GM18868 (cell line): ENCODE measurements at regions not wholly inside any gene's neighbourhood (a gene's known extent, or its start where the extent isn't known, plus 50 kb on each side); places are given as distances from the start of the nearest gene placed in this dataset.
"Not testable (repeated sequence)": the region's sequence is repeated elsewhere in the genome, so short reads cannot be mapped to it uniquely, and the experiment has no call there.

Experiments
- ATAC-seq: cut with Tn5 transposase; IDR thresholded peaks from one replicate; pipeline ENCODE4 v1.9.1; 2021; ENCODE audit warnings: mild to moderate bottlenecking, moderate library complexity; ENCODE audit not compliant: unreplicated experiment

DNA sequence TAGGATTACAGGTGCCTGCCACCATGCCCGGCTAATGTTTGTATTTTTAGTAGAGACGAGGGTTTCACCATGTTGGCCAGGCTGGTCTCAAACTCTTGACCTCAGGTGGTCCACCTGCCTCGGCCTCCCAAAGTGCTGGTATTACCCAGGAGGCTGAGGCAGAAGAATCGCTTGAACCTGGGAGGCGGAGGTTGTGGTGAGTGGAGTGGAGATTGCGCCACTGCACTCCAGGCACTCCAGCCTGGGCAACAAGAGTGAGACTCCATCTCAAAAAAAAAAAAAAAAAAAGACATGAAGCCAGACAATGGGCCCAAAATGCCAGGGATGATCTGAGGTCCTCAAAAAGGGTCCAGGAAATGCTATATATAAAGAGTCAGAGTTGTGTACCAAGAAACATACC, 392.9 kb downstream of the SEC14L1 start:
- ATAC-seq = not testable (repeated sequence)

- no peak for ATAC-seq
Observed at GRCh38 chr17:77534137-77534536, 393.4 kb downstream of the SEC14L1 start.

DNA sequence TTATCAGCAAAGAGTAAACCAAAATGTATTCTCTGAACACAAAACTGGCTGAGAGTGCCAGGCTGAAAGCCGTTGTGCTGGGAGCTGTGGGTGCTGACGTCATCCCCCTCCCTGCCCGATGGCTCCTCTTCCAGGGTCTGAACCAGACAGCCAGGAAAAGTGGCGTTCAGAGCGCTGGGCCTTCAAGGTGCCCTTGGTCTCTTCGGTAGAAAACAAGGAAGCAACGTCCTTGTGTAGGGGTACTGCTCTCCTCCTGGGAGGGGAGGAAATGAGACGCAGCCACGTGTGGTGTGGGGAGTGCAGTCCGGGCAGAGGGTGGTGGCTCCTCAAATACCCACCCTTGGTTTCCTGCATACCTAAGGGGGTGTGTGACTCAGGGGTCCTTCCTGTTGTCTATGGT, 394.7 kb downstream of the SEC14L1 start:
- no peak for ATAC-seq

- no peak for ATAC-seq
Observed at GRCh38 chr17:77535892-77536291, 395.1 kb downstream of the SEC14L1 start.

DNA sequence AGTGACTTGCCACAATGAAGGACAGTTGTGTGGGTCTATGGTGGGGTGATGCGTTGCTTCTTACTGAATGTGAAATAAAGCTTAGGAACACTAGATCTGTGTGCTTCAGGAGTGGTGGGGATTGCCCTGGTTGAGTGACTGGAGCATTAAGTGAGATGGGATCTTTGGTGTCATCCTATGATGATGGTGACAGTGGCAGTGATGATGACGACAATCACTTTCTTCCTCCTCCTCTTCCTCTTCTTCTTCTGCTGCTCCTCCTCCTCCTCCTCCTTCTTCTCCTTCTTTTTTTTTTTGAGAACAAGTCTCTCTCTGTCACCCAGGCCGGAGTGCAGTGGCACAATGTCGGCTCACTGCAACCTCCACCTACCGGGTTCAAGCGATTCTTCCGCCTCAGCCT, 396.8 kb downstream of the SEC14L1 start:
- no peak for ATAC-seq

DNA sequence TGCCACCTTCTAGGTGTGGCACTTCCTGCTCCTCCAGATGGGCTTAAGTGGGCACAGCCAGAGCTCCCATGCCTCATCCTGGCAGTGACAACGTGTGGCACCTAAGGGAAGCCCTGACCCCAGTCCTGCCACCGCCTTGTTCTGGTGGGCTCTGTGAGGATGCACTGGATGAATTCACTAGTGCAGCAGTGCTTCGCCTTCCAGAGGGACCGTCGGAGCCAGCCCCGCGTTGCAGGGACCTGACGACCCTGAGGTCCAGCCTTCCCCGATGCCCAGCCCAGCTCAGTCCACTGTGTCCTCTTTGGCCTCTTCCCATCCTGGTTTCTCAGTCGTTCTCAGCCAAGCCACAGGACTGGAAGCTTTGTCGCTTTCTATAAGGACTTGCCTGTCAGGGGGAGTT, 399.8 kb downstream of the SEC14L1 start:
- no peak for ATAC-seq

GRCh38 chr17:77540975-77541374, 400.2 kb downstream of the SEC14L1 start:
- ATAC-seq = no peak

DNA sequence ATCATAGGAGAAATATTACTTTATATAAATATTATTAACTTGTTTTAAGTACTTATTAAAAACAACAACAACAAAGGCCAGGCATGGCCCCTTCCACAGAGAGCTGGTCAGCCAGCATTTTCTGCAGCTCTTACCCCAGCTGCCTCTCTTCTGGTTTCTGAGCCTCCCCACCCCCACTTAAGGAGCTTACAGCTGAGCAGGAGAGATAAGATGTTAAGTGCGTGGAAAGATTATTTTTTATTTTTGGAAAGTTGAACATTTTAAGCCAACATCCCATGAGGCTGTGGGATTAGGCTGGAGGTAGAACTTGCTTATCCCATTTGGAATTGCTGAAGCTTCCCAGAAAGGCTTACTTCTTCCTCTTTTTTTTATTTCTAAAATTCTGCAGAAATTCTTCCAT, 401.2 kb downstream of the SEC14L1 start:
- no peak for ATAC-seq

DNA sequence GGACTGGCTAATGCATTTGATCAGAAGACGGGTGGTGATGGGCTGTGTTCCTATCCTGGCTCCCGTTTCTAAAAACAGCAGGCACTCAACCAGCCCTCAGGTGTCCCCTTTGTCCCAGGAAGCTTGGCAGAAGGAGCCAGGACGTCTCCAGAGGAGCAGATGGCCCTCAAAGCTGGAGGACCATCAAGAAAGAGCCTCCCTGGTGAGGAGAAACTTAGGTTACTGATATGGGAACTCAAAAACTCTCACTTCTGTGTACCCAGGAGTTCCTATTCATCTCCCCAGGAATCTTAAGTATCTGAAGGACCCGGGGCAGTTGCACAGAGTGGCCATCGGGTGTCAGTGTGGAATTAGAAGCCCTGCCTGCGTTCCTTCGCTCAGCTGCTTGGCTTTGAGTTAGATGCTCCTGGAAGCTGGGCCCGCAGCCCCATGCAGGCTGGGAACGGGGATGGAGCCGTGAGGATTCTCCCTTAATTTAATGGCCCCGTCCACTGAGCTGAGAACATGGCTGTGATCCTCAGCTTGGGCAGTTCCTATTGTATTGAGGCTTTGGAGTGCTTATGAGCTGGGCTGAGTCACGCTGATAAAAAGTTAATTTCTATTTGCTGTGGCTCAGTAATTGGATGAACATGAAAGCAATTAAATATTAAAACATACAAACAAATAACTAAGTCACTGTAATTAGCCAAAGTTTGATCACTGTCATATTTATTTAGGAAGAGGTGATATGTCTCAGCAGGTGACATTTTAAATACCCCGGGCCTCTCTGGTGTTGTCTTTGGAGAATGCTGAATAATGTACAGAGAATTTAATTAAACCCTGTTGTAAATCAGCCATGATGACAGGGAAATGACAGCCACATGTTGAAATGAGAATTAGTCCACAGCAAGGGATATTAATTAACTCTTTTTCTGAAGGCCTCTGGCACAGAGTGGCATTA, 402.1 kb downstream of the SEC14L1 start:
- no peak for ATAC-seq

GRCh38 chr17:77543801-77544200, 403.0 kb downstream of the SEC14L1 start:
- no peak for ATAC-seq

- ATAC-seq = no peak
Observed at GRCh38 chr17:77544347-77545110, 403.8 kb downstream of the SEC14L1 start.

DNA sequence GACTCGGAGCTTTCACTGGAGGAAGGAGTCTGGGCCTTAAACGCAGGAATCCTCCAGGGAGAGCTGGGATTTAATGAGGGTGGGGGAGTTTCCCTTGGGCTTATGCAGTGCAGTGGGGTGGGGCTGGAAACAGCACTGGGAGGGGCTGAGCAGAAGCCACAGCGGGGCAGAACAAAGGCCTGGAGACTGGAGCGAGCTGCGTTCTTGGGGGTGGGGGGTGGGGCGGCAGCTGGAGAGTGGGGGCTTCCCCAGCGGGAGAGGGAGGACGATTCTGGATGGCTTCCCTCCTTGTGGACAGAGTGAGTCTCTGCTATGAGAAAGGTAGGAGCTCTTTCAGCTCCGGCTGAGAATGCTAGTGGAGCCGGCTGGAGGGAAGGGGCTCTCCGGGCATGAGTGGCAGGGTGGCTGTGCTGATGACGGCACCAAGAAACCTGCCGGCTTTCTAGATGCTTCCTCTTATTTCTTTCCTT, 406.0 kb downstream of the SEC14L1 start:
- no peak for ATAC-seq

- no peak for ATAC-seq
Observed at GRCh38 chr17:77548967-77549366, 408.2 kb downstream of the SEC14L1 start.

- no peak for ATAC-seq
Observed at GRCh38 chr17:77549726-77550366, 408.7 kb upstream of the TNRC6C start.

DNA sequence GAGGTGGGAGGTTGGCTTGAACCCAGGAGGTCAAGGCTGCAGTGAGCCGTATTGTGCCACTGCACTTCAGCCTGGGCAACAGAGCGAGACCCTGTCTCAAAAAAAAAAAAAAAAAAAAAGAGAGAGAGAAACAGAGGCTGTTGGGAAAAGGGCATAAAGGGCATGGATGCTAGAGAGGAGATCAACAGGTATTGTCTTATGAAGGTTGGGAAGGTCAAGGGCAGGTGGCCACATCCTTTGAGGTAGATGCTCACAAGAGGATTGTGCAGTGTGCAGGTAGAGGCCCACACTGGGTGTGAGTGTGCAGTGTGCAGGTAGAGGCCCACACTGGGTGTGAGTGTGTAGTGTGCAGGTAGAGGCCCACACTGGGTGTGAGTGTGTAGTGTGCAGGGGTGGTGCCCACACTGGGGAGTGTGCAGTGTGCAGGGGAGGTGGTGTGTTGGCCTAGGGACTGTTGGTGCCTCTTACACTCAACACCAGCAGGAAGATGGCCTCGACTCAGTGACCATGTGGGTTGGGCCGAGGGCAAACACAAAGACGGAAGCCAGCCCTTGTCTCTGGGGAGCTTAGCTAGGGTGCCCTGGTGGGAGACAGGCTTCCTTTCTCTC, 404.9 kb upstream of the TNRC6C start:
- no peak for ATAC-seq

DNA sequence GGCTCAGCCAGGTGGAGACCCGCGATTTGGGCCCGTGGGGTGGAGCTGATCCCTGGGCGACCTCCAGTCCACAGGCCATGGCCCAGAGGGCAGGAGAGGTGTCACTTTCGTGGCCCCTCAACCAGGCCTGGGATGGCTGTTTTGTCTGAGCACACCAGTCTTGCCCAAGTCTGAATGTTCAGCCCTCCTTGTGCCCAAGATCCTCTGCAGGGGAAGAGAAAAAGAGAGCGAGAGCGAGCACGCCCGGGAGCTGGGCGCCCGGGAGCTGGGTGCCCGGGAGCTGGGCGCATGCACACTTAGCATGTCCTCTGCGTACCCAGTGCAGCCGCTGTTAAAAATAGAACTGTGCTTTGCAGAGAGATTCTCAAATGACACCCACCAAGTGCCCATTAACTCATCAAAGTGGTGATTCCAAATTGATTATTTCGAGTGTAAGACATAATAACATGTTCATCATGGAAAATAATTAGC, 403.3 kb upstream of the TNRC6C start:
- no peak for ATAC-seq

GRCh38 chr17:77555741-77556291, 402.7 kb upstream of the TNRC6C start:
- no peak for ATAC-seq

- no peak for ATAC-seq
Observed at GRCh38 chr17:77556383-77557061, 402.0 kb upstream of the TNRC6C start.

GRCh38 chr17:77558846-77559626, 399.5 kb upstream of the TNRC6C start:
- no peak for ATAC-seq
